C4-2B (cell line): ENCODE measurements at regions not wholly inside any gene's neighbourhood (a gene's known extent, or its start where the extent isn't known, plus 50 kb on each side); places are given as distances from the start of the nearest gene placed in this dataset.

Source experiments
- CTCF ChIP-seq: fragments of 450-650 bp; conservative IDR thresholded peaks from 2 replicates; pipeline ENCODE4 v1.5.1; 2017; ENCODE audit warnings: mild to moderate bottlenecking
- ZFX ChIP-seq: fragments of 450-650 bp; IDR thresholded peaks from 2 replicates; pipeline ENCODE4 v1.6.1; 2017

- TF ChIP-seq CTCF (no peak), ZFX (no peak)
These were observed 440.9 kb downstream of the HACE1 start for GRCh38 chr6:104418839-104419238.
